A673 (cell line): ENCODE measurements at regions not wholly inside any gene's neighbourhood (a gene's known extent, or its start where the extent isn't known, plus 50 kb on each side); places are given as distances from the start of the nearest gene placed in this dataset.

Experiments used
- BruUV-seq: library from RNA; stranded (reverse); fragments of 400-500 nt; replicated peaks from 2 replicates; lab custom pipeline; 2021; lab: Mats Ljungman, UMichigan
- CTCF ChIA-PET: fragments of 300-600 bp; sonication (Branson Sonifier 250); formaldehyde crosslinking; loops from one replicate; lab custom pipeline; 2022; ENCODE audit warnings: antibody characterized with exemption; lab: Charles Lee
- POLR2A ChIA-PET: fragments of 300-600 bp; sonication (Branson Sonifier 250); formaldehyde crosslinking; loops from one replicate; lab custom pipeline; 2022; ENCODE audit warnings: antibody characterized with exemption; ENCODE audit not compliant: low non-redundant PET; lab: Charles Lee
- DNase-seq: peaks from one replicate; pipeline ENCODE4 v3.0.0-alpha.2; 2015; ENCODE audit warnings: low spot score
- H3K27ac ChIP-seq: fragments of 200-600 bp; sonication (generic); 2 replicates; pipeline ENCODE4 v1.5.1; 2016; ENCODE audit warnings: mixed run types, low read depth, mild to moderate bottlenecking, mixed read lengths, antibody characterized with exemption, low read length; ENCODE audit not compliant: poor library complexity, severe bottlenecking
- H3K27me3 ChIP-seq: fragments of 200-600 bp; sonication (generic); replicated peaks from 2 replicates; pipeline ENCODE4 v1.6.1; 2017; ENCODE audit warnings: mixed run types, low read depth, mild to moderate bottlenecking, mixed read lengths, antibody characterized with exemption, low read length; ENCODE audit not compliant: insufficient read depth, poor library complexity
- H3K36me3 ChIP-seq: fragments of 200-600 bp; sonication (generic); 2 replicates; pipeline ENCODE4 v1.6.1; 2016; ENCODE audit warnings: mixed run types, mild to moderate bottlenecking, mixed read lengths, antibody characterized with exemption, low read length; ENCODE audit not compliant: insufficient read depth, poor library complexity, severe bottlenecking
- H3K4me1 ChIP-seq: fragments of 200-600 bp; sonication (generic); 2 replicates; pipeline ENCODE4 v1.6.1; 2017; ENCODE audit warnings: mixed run types, mild to moderate bottlenecking, mixed read lengths, antibody characterized with exemption, low read length; ENCODE audit not compliant: insufficient read depth, poor library complexity, severe bottlenecking
- H3K4me3 ChIP-seq: fragments of 200-600 bp; sonication (generic); 2 replicates; pipeline ENCODE4 v1.5.1; 2016; ENCODE audit warnings: low read depth, mixed run types, mild to moderate bottlenecking, mixed read lengths, low read length; ENCODE audit not compliant: poor library complexity, severe bottlenecking
- H3K9me3 ChIP-seq: fragments of 200-600 bp; sonication (generic); 2 replicates; pipeline ENCODE4 v1.6.1; 2016; ENCODE audit warnings: mixed run types, low read depth, mild to moderate bottlenecking, mixed read lengths, antibody characterized with exemption, low read length; ENCODE audit not compliant: poor library complexity, severe bottlenecking
- EZH2 ChIP-seq: fragments of 200-600 bp; sonication (generic); IDR thresholded peaks from 2 replicates; pipeline ENCODE4 v1.6.1; 2017; ENCODE audit warnings: borderline replicate concordance, low read depth, mild to moderate bottlenecking, mixed read lengths, antibody characterized with exemption, low read length; ENCODE audit not compliant: poor library complexity, severe bottlenecking
- intact Hi-C: fragments of 100-400 bp; cut with micrococcal nuclease; formaldehyde crosslinking; loops from one replicate; pipeline ENCODE4 v1.10.0; 2022; ENCODE audit not compliant: unreplicated experiment
- TF ChIP-seq, protein P1 (sequence below): fragments of 300-800, 200-600 bp; sonication (generic); conservative IDR thresholded peaks from 2 replicates; pipeline ENCODE4 v1.5.1; 2017; ENCODE audit warnings: low read depth, mild to moderate bottlenecking, antibody characterized with exemption, low read length, moderate library complexity, mixed read lengths

DNA sequence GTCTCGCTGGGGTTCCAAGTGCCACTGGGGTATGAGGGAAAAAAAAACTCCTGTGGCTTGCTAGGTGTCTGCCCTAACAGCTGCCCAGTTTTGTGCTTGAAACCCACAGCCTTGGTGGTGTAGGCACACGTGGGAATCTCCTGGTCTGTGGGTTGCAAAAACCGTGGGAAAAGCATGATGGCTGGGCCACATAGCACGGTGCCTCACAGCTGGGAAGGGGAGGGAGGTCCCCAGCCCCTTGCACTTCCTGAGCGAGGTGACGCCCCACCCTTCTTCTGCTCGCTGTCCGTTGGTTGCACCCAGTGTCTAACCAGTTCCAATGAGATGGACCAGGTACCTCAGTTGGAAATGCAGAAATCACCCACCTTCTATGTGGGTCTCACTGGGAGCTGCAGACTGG lies 144.3 kb downstream of the KBTBD8 start:
- no TSS peak for BruUV-seq
- H3K4me3 ChIP-seq = no peak overlapping the region
- no peak for DNase-seq
- ChIA-PET POLR2A (no interaction called here), CTCF (no interaction called here)
- intact Hi-C loops = no loop called here
- no peak overlapping the region for H3K27ac ChIP-seq
- H3K27me3 ChIP-seq = no peaks in the 10 kb centered on the region
- H3K4me1 ChIP-seq = no peaks in the 10 kb centered on the region
- TF ChIP-seq EZH2 = no peak
- TF ChIP-seq, protein P1, sequence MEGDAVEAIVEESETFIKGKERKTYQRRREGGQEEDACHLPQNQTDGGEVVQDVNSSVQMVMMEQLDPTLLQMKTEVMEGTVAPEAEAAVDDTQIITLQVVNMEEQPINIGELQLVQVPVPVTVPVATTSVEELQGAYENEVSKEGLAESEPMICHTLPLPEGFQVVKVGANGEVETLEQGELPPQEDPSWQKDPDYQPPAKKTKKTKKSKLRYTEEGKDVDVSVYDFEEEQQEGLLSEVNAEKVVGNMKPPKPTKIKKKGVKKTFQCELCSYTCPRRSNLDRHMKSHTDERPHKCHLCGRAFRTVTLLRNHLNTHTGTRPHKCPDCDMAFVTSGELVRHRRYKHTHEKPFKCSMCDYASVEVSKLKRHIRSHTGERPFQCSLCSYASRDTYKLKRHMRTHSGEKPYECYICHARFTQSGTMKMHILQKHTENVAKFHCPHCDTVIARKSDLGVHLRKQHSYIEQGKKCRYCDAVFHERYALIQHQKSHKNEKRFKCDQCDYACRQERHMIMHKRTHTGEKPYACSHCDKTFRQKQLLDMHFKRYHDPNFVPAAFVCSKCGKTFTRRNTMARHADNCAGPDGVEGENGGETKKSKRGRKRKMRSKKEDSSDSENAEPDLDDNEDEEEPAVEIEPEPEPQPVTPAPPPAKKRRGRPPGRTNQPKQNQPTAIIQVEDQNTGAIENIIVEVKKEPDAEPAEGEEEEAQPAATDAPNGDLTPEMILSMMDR = no peak
- no peaks in the 10 kb centered on the region for H3K9me3 ChIP-seq
- no peaks in the 10 kb centered on the region for H3K36me3 ChIP-seq

DNA sequence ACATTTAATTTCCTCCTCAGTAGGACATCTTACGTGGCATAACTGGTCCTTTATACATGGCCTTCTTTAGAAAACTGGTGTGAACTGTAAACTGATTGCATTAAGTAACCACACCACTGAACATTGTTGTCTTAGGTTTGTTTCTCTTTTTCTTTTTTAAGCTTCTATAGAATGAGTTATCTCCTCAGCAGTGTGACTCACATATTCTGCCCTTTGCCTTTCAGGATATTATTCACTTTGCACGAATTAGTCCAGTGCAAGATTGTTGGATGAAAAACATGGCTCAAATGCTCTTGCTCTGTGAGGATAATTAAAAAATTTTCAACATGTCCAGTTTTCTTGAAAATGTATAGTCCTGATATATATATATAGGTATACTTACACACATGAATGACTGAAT lies 147.6 kb downstream of the KBTBD8 start:
- Histone ChIP-seq H3K27ac (no peak overlapping the region), H3K27me3 (no peaks in the 10 kb centered on the region), H3K4me1 (no peaks in the 10 kb centered on the region), H3K36me3 (no peaks in the 10 kb centered on the region), H3K9me3 (no peaks in the 10 kb centered on the region), H3K4me3 (no peak overlapping the region)
- DNase-seq = no peak
- BruUV-seq = no TSS peak
- no peak for TF ChIP-seq EZH2
- TF ChIP-seq, protein P1 = no peak
- POLR2A ChIA-PET = no interaction called here
- CTCF ChIA-PET = no interaction called here
- intact Hi-C loops = no loop called here

DNA sequence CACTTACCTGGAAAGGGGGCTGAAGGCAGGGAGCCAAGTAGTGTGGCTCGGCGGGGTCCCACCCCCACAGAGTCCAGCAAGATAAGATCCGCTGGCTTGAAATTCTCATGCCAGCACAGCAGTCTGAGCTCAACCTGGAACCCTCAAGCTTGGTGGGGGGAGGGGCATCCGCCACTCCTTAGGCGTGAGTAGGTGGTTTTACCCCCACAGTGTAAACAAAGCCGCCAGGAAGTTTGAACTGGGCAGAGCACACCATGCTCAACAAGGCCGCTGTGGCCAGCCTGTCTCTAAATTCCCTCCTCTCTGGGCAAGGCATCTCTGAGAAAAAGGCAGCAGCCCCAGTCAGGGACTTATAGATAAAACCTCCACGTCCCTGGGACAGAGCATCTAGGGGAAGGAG lies 156.3 kb downstream of the KBTBD8 start:
- H3K4me1 ChIP-seq = no peaks in the 10 kb centered on the region
- intact Hi-C loops = no loop called here
- no peaks in the 10 kb centered on the region for H3K27me3 ChIP-seq
- TF ChIP-seq, protein P1 = no peak
- POLR2A ChIA-PET = no interaction called here
- no peak overlapping the region for H3K4me3 ChIP-seq
- CTCF ChIA-PET = no interaction called here
- H3K27ac ChIP-seq = no peak overlapping the region
- no peaks in the 10 kb centered on the region for H3K9me3 ChIP-seq
- BruUV-seq = no TSS peak
- no peaks in the 10 kb centered on the region for H3K36me3 ChIP-seq
- no peak for DNase-seq
